ENCODE measurements at regions not wholly inside any gene's neighbourhood (a gene's known extent, or its start where the extent isn't known, plus 50 kb on each side); places are given as distances from the start of the nearest gene placed in this dataset.

GRCh38 chr11:25980091-25980490, 351.8 kb upstream of the ANO3 start:
- no peak for DNase-seq

- DNase-seq, result peak; percentile 79
These were observed 349.9 kb upstream of the ANO3 start for GRCh38 chr11:25981998-25982397.

GRCh38 chr11:25983280-25983679, 348.6 kb upstream of the ANO3 start:
- no peak for DNase-seq

- DNase-seq, result no peak
These were observed 343.8 kb upstream of the ANO3 start for GRCh38 chr11:25988178-25988577.

- DNase-seq, result no peak
These were observed 341.5 kb upstream of the ANO3 start for GRCh38 chr11:25990406-25990805.

- DNase-seq, result no peak
These were observed 340.5 kb upstream of the ANO3 start for GRCh38 chr11:25991476-25991875.

GRCh38 chr11:25992294-25992693, 339.6 kb upstream of the ANO3 start:
- DNase-seq, result no peak

GRCh38 chr11:25993016-25993415, 338.9 kb upstream of the ANO3 start:
- DNase-seq, result no peak

- no peak for DNase-seq
These were observed 320.5 kb upstream of the ANO3 start for GRCh38 chr11:26011474-26011873.

- DNase-seq, result no peak
These were observed 317.3 kb upstream of the ANO3 start for GRCh38 chr11:26014456-26015115.

- no peak for DNase-seq
These were observed 314.5 kb upstream of the ANO3 start for GRCh38 chr11:26017322-26017860.

GRCh38 chr11:26017903-26018302, 314.0 kb upstream of the ANO3 start:
- no peak for DNase-seq

GRCh38 chr11:26018336-26018735, 313.6 kb upstream of the ANO3 start:
- DNase-seq, result no peak

GRCh38 chr11:26019386-26019785, 312.5 kb upstream of the ANO3 start:
- DNase-seq, result no peak

GRCh38 chr11:26021017-26021416, 310.9 kb upstream of the ANO3 start:
- DNase-seq, result no peak

- no peak for DNase-seq
These were observed 308.9 kb upstream of the ANO3 start for GRCh38 chr11:26023057-26023456.

- no peak for DNase-seq
These were observed 306.3 kb upstream of the ANO3 start for GRCh38 chr11:26025676-26026075.

- no peak for DNase-seq
These were observed 305.9 kb upstream of the ANO3 start for GRCh38 chr11:26026078-26026477.

- DNase-seq, result no peak
These were observed 304.0 kb upstream of the ANO3 start for GRCh38 chr11:26027887-26028286.

- DNase-seq, result no peak
These were observed 303.5 kb upstream of the ANO3 start for GRCh38 chr11:26028393-26028911.

- DNase-seq, result no peak
These were observed 301.5 kb upstream of the ANO3 start for GRCh38 chr11:26030399-26030798.

- no peak for DNase-seq
These were observed 299.7 kb upstream of the ANO3 start for GRCh38 chr11:26032241-26032640.

- no peak for DNase-seq
These were observed 296.2 kb upstream of the ANO3 start for GRCh38 chr11:26035696-26036095.

- DNase-seq, result no peak
These were observed 294.2 kb upstream of the ANO3 start for GRCh38 chr11:26037716-26038115.

All from left kidney (tissue), 1 donor.